ENCODE measurements at regions not wholly inside any gene's neighbourhood (a gene's known extent, or its start where the extent isn't known, plus 50 kb on each side); places are given as distances from the start of the nearest gene placed in this dataset.

GRCh38 chr10:130795819-130796218 lies 515.7 kb downstream of the TCERG1L start:
- TF ChIP-seq POLR2A (IDR thresholded peaks at IDR 0.05): no peak
- TF ChIP-seq, protein P1, sequence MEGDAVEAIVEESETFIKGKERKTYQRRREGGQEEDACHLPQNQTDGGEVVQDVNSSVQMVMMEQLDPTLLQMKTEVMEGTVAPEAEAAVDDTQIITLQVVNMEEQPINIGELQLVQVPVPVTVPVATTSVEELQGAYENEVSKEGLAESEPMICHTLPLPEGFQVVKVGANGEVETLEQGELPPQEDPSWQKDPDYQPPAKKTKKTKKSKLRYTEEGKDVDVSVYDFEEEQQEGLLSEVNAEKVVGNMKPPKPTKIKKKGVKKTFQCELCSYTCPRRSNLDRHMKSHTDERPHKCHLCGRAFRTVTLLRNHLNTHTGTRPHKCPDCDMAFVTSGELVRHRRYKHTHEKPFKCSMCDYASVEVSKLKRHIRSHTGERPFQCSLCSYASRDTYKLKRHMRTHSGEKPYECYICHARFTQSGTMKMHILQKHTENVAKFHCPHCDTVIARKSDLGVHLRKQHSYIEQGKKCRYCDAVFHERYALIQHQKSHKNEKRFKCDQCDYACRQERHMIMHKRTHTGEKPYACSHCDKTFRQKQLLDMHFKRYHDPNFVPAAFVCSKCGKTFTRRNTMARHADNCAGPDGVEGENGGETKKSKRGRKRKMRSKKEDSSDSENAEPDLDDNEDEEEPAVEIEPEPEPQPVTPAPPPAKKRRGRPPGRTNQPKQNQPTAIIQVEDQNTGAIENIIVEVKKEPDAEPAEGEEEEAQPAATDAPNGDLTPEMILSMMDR (IDR thresholded peaks at IDR 0.05): no peak

All from right lobe of liver (tissue), 4 donors.